H9 (cell line): ENCODE measurements at regions not wholly inside any gene's neighbourhood (a gene's known extent, or its start where the extent isn't known, plus 50 kb on each side); places are given as distances from the start of the nearest gene placed in this dataset.

Source experiments
- DNase-seq: peaks from one replicate; pipeline ENCODE4 v3.0.0-alpha.2; 2017
- H2AFZ ChIP-seq: one replicate; pipeline ENCODE4 v1.6.1; 2013; ENCODE audit warnings: mild to moderate bottlenecking, low read length, control low read depth, moderate library complexity
- H2AK5ac ChIP-seq: 2 replicates; pipeline ENCODE4 v1.6.1; 2013; ENCODE audit warnings: low read length, control low read depth, mixed read lengths; ENCODE audit not compliant: insufficient read length
- H2BK120ac ChIP-seq: one replicate; pipeline ENCODE4 v1.6.1; 2013; ENCODE audit warnings: low read depth, mild to moderate bottlenecking, low read length, control low read depth, inconsistent platforms; ENCODE audit not compliant: poor library complexity, severe bottlenecking
- H2BK12ac ChIP-seq: 2 replicates; pipeline ENCODE4 v1.6.1; 2013; ENCODE audit warnings: low read length, control low read depth, mixed read lengths, low read depth; ENCODE audit not compliant: insufficient read length
- H2BK15ac ChIP-seq: 2 replicates; pipeline ENCODE4 v1.6.1; 2013; ENCODE audit warnings: low read depth, low read length, control low read depth
- H2BK20ac ChIP-seq: one replicate; pipeline ENCODE4 v1.6.1; 2013; ENCODE audit warnings: low read depth, mild to moderate bottlenecking, low read length, control low read depth, inconsistent platforms; ENCODE audit not compliant: poor library complexity, severe bottlenecking
- H2BK5ac ChIP-seq: 2 replicates; pipeline ENCODE4 v1.6.1; 2013; ENCODE audit warnings: low read length, control low read depth, mixed read lengths; ENCODE audit not compliant: insufficient read length
- H3K14ac ChIP-seq: 2 replicates; pipeline ENCODE4 v1.6.1; 2013; ENCODE audit warnings: low read length, control low read depth; ENCODE audit not compliant: insufficient read depth
- H3K18ac ChIP-seq: 2 replicates; pipeline ENCODE4 v1.6.1; 2013; ENCODE audit warnings: low read depth, mild to moderate bottlenecking, mixed read lengths, low read length, control low read depth; ENCODE audit not compliant: insufficient read length
- H3K23ac ChIP-seq: 2 replicates; pipeline ENCODE4 v1.6.1; 2013; ENCODE audit warnings: low read length, control low read depth, mixed read lengths, low read depth; ENCODE audit not compliant: insufficient read length
- H3K23me2 ChIP-seq: 2 replicates; pipeline ENCODE4 v1.6.1; 2013; ENCODE audit warnings: low read depth, mild to moderate bottlenecking, mixed read lengths, low read length, control low read depth; ENCODE audit not compliant: insufficient read length, poor library complexity, severe bottlenecking
- H3K27ac ChIP-seq: 2 replicates; pipeline ENCODE4 v1.5.1; 2013; ENCODE audit warnings: low read length, control low read depth, mixed read lengths, low read depth; ENCODE audit not compliant: insufficient read length
- H3K27me3 ChIP-seq: 2 replicates; pipeline ENCODE4 v1.6.1; 2013; ENCODE audit warnings: low read length, control low read depth, inconsistent platforms; ENCODE audit not compliant: insufficient read depth
- H3K4ac ChIP-seq: 2 replicates; pipeline ENCODE4 v1.6.1; 2013; ENCODE audit warnings: low read depth, mild to moderate bottlenecking, control low read depth, inconsistent platforms, low read length, moderate library complexity
- H3K4me1 ChIP-seq: 2 replicates; pipeline ENCODE4 v1.6.1; 2013; ENCODE audit warnings: low read length, control low read depth, inconsistent platforms; ENCODE audit not compliant: insufficient read depth
- H3K4me2 ChIP-seq: 2 replicates; pipeline ENCODE4 v1.6.1; 2013; ENCODE audit warnings: low read length, control low read depth, mixed read lengths; ENCODE audit not compliant: insufficient read length, insufficient read depth
- H3K56ac ChIP-seq: 2 replicates; pipeline ENCODE4 v1.6.1; 2013; ENCODE audit warnings: low read depth, mild to moderate bottlenecking, mixed read lengths, low read length, control low read depth; ENCODE audit not compliant: insufficient read length
- H3K79me1 ChIP-seq: 2 replicates; pipeline ENCODE4 v1.6.1; 2013; ENCODE audit warnings: low read depth, mild to moderate bottlenecking, moderate library complexity, low read length, control low read depth, inconsistent platforms; ENCODE audit not compliant: insufficient read depth, poor library complexity, severe bottlenecking
- H3K79me2 ChIP-seq: 2 replicates; pipeline ENCODE4 v1.6.1; 2013; ENCODE audit warnings: low read length, control low read depth, inconsistent platforms; ENCODE audit not compliant: insufficient read depth
- H3K9ac ChIP-seq: 2 replicates; pipeline ENCODE4 v1.6.1; 2013; ENCODE audit warnings: low read length, control low read depth, mixed read lengths; ENCODE audit not compliant: insufficient read length; ENCODE audit errors: extremely low read depth
- H3K9me3 ChIP-seq: one replicate; pipeline ENCODE4 v1.6.1; 2013; ENCODE audit warnings: low read depth, low read length, inconsistent platforms; ENCODE audit not compliant: control insufficient read depth
- H3T11ph ChIP-seq: one replicate; pipeline ENCODE4 v1.6.1; 2013; ENCODE audit warnings: mild to moderate bottlenecking, low read length, control low read depth, inconsistent platforms
- H4K20me1 ChIP-seq: one replicate; pipeline ENCODE4 v1.6.1; 2013; ENCODE audit not compliant: control insufficient read depth, insufficient read length, insufficient read depth
- H4K5ac ChIP-seq: 2 replicates; pipeline ENCODE4 v1.6.1; 2013; ENCODE audit warnings: low read depth, mild to moderate bottlenecking, mixed read lengths, low read length, control low read depth; ENCODE audit not compliant: insufficient read length
- H4K8ac ChIP-seq: replicated peaks from 2 replicates; pipeline ENCODE4 v1.6.1; 2013; ENCODE audit warnings: low read length, control low read depth, mixed read lengths, low read depth; ENCODE audit not compliant: insufficient read length
- H4K91ac ChIP-seq: 2 replicates; pipeline ENCODE4 v1.6.1; 2013; ENCODE audit warnings: low read depth, mild to moderate bottlenecking, moderate library complexity, mixed read lengths, low read length, control low read depth; ENCODE audit not compliant: insufficient read length
- H3K27ac Mint-ChIP-seq, 3 experiments: 2 replicates in 2 of 3; 3 replicates in 1 of 3; pipeline ENCODE4 v1.8.0; 2020 to 2021; ENCODE audit warnings: mixed read lengths in 3 of 3, mild to moderate bottlenecking in 1 of 3, moderate library complexity in 1 of 3
- H3K27me3 Mint-ChIP-seq: 2 replicates; pipeline ENCODE4 v1.8.0; 2021; ENCODE audit warnings: low read depth, mild to moderate bottlenecking, moderate library complexity, mixed read lengths
- H3K36me3 Mint-ChIP-seq, 3 experiments: 2 replicates in 2 of 3; 3 replicates in 1 of 3; pipeline ENCODE4 v1.8.0; 2020 to 2021; ENCODE audit warnings: low read depth in 3 of 3, mixed read lengths in 3 of 3; ENCODE audit not compliant: insufficient read depth in 1 of 3
- H3K4me1 Mint-ChIP-seq, 2 experiments: 2 replicates each; pipeline ENCODE4 v1.8.0; 2020; ENCODE audit warnings: mixed read lengths in 2 of 2
- H3K4me3 Mint-ChIP-seq, 2 experiments: 2 replicates in 1 of 2; 3 replicates in 1 of 2; pipeline ENCODE4 v1.8.0; 2020 to 2021; ENCODE audit warnings: mild to moderate bottlenecking in 2 of 2, mixed read lengths in 2 of 2, moderate library complexity in 1 of 2
- H3K9me3 Mint-ChIP-seq, 2 experiments: 2 replicates in 1 of 2; 3 replicates in 1 of 2; pipeline ENCODE4 v1.8.0; 2020; ENCODE audit warnings: mild to moderate bottlenecking in 2 of 2, mixed read lengths in 2 of 2, moderate library complexity in 1 of 2
- CTCF ChIP-seq: fragments of 200-600 bp; sonication (generic); conservative IDR thresholded peaks from 3 replicates; pipeline ENCODE4 v1.8.0; 2021; ENCODE audit warnings: antibody characterized with exemption, mild to moderate bottlenecking
- WGBS: extraction: QIAGEN DNeasy Blood & Tissue Kit; methylation state at CpG from one replicate; pipeline ENCODE4 v1.1.7; 2013; ENCODE audit warnings: missing lambda C conversion rate, low lambda C conversion rate, mixed read lengths; ENCODE audit not compliant: insufficient read length; ENCODE audit errors: extremely low coverage; 5-methylcytosine and 5-hydroxymethylcytosine counted together

DNA sequence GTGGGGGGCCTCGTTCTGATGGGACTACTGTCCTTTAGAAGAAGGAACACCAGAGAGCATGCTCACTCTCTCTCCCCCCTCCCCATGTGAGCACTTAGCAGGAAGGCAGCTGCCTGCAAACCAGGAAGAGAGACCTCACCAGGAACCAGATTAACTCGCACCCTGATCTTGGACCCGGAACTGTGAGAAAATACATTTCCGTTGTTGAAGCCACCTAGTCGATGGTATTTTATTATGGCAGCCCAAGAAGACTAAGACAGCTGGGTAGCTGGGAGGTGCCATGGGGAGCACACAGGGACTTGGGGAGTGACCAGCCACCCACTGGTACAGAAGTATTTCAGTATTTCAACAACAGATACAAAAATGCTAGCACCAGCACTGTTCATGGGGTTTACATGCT, 59.0 kb downstream of the VCPKMT start:
- Histone ChIP-seq H3K9me3 (no peaks in the 10 kb centered on the region), H3K4me1 (peaks cover 6% of the 10 kb centered on the region; the same call in 1 of the 2 replicates), H4K5ac (no peak overlapping the region), H2AK5ac (no peak overlapping the region), H3K23ac (no peak overlapping the region), H3K56ac (no peak overlapping the region), H3K4me2 (no peak overlapping the region), H3K79me1 (no peaks in the 10 kb centered on the region), H3K9ac (no peak overlapping the region), H4K8ac (no peak overlapping the region), H3K27me3 (no peaks in the 10 kb centered on the region), H2BK5ac (no peak overlapping the region), H3K18ac (no peak overlapping the region), H3K23me2 (no peaks in the 10 kb centered on the region), H2BK20ac (no peak overlapping the region), H3K14ac (no peak overlapping the region), H4K20me1 (no peaks in the 10 kb centered on the region), H2BK12ac (no peak overlapping the region), H3T11ph (no peak overlapping the region), H3K27ac (no peak overlapping the region), H3K79me2 (no peaks in the 10 kb centered on the region), H2BK120ac (no peak overlapping the region), H2BK15ac (no peak overlapping the region), H3K4ac (no peak overlapping the region), H2AFZ (no peak overlapping the region), H4K91ac (no peak overlapping the region)
- Mint-ChIP-seq H3K27me3 (no peaks in the 10 kb centered on the region), H3K36me3 (no peaks in the 10 kb centered on the region), H3K9me3 (no peaks in the 10 kb centered on the region), H3K4me1 (peaks cover 21 to 24% of the 10 kb centered on the region in 2 experiments), H3K4me3 (no peak overlapping the region), H3K27ac (no peak overlapping the region; a peak in 1 of 7 replicates)
- DNase-seq = no peak
- no CpG with 5 or more reads among the region's 5 CpGs for WGBS
- no peak for TF ChIP-seq CTCF
